ENCODE measurements at regions not wholly inside any gene's neighbourhood (a gene's known extent, or its start where the extent isn't known, plus 50 kb on each side); places are given as distances from the start of the nearest gene placed in this dataset.
"Not testable (repeated sequence)": the region's sequence is repeated elsewhere in the genome, so short reads cannot be mapped to it uniquely, and the experiment has no call there.

DNA sequence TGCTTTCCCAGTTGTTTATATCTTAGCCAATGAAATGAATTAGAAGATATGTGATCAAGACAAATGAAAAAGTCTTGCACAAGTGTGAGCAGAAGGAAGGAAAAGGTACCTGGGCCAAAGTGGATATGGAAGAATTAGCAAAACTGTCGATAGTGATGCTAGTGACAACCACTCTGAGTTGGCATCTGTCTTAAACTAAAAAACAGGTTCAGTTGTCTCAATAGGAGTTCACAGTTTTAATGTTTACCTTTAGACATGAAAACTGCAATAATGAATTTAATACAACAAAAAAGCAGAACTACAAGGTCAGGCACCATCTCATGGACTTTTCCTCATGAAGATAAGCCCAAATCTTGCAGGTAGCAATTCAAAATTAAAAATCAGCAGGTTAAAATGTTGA, 688.5 kb downstream of the EFNB2 start:
- H3K9ac ChIP-seq (ENCODE audit: insufficient read length), result no peak overlapping the region
- DNase-seq (ENCODE audit: low read depth, low spot score), result no peak
- H3K9me3 ChIP-seq (ENCODE audit: low read depth, low read length), result no peaks in the 10 kb centered on the region
- TF ChIP-seq FOXP2 (optimal IDR thresholded peaks at IDR 0.05; ENCODE audit: control extremely low read depth, extremely low read length, insufficient read depth), result no peak
- no peak for TF ChIP-seq POLR2AphosphoS5 (IDR thresholded peaks at IDR 0.05; ENCODE audit: borderline replicate concordance, low read depth, low read length)
- no peak for TF ChIP-seq EZH2 (IDR thresholded peaks at IDR 0.05)
- no peaks in the 10 kb centered on the region for H3K36me3 ChIP-seq (ENCODE audit: insufficient read depth, low read length)
- H3K4me3 ChIP-seq, result no peak overlapping the region
- no peak overlapping the region for H3K27ac ChIP-seq

DNA sequence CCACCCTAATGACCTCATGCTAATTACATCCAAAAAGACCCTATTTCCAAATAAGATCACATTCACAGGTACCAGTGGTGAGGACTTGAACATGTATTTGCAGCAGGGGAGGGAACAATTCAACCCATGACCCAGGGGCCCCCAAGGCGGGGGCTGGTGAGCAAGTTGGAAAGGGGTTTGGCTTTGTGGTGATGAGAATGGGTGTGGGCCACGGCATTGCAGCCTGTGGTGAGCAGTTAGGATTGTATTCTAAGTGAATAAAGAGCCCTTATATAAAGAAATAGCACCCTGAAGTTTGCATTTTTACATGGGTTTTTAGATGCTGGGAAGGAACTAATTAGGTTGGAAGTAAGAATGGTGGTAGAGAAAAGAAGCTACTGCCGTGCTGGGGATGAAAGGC, 694.2 kb downstream of the EFNB2 start:
- H3K9ac ChIP-seq (ENCODE audit: insufficient read length), result no peak overlapping the region
- H3K9me3 ChIP-seq (ENCODE audit: low read depth, low read length), result no peaks in the 10 kb centered on the region
- no peak overlapping the region for H3K4me3 ChIP-seq
- TF ChIP-seq EZH2 (IDR thresholded peaks at IDR 0.05) (no peak), POLR2AphosphoS5 (IDR thresholded peaks at IDR 0.05; ENCODE audit: borderline replicate concordance, low read depth, low read length) (no peak), FOXP2 (optimal IDR thresholded peaks at IDR 0.05; ENCODE audit: control extremely low read depth, extremely low read length, insufficient read depth) (no peak)
- no peaks in the 10 kb centered on the region for H3K36me3 ChIP-seq (ENCODE audit: insufficient read depth, low read length)
- no peak overlapping the region for H3K27ac ChIP-seq
- DNase-seq (ENCODE audit: low read depth, low spot score), result no peak

DNA sequence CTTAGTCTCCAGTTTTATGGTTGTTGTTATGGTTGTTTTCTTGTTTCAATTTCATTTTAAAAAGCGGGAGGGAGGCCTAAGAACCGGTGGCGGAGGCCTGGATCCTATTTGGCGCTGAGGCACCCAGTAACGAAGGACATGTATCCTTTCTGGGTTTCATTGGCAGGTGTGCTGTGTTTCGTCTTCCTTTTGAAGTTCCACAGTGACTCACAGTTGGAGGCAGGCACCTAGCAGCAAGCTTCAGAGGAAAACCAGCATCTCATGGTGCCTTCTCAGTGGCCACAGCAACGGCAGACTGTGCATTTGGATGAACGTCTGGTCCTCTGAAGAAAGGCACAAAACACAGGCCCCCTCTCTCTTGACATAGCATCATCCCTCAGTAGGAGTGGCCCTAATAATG, 697.2 kb downstream of the EFNB2 start:
- DNase-seq (ENCODE audit: low read depth, low spot score), result no peak
- no peaks in the 10 kb centered on the region for H3K9me3 ChIP-seq (ENCODE audit: low read depth, low read length)
- no peak overlapping the region for H3K27ac ChIP-seq
- TF ChIP-seq EZH2 (IDR thresholded peaks at IDR 0.05) (no peak), FOXP2 (optimal IDR thresholded peaks at IDR 0.05; ENCODE audit: control extremely low read depth, extremely low read length, insufficient read depth) (no peak), POLR2AphosphoS5 (IDR thresholded peaks at IDR 0.05; ENCODE audit: borderline replicate concordance, low read depth, low read length) (no peak)
- no peak overlapping the region for H3K9ac ChIP-seq (ENCODE audit: insufficient read length)
- H3K4me3 ChIP-seq, result no peak overlapping the region
- H3K36me3 ChIP-seq (ENCODE audit: insufficient read depth, low read length), result no peaks in the 10 kb centered on the region

DNA sequence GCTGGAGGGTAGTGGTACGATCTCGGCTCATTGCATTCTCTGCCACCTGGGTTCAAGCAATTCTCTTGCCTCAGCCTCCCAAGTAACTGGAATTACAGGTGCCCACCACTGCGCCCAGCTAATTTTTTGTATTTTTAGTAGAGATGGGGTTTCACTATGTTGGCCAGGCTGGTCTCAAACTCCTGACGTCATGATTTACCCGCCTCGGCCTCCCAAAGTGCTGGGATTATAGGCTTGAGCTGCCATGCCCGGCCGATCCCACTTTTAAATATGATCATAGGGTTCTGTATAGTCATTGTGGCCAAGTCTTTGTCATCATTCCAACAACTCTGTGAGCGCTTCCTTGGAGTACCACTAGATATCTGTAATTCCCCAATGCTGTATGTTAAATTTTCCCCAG, 698.2 kb downstream of the EFNB2 start:
- not testable (repeated sequence) for H3K9ac ChIP-seq (ENCODE audit: insufficient read length); DNase-seq (ENCODE audit: low read depth, low spot score); H3K36me3 ChIP-seq (ENCODE audit: insufficient read depth, low read length); H3K27ac ChIP-seq; H3K4me3 ChIP-seq; H3K9me3 ChIP-seq (ENCODE audit: low read depth, low read length)

DNA sequence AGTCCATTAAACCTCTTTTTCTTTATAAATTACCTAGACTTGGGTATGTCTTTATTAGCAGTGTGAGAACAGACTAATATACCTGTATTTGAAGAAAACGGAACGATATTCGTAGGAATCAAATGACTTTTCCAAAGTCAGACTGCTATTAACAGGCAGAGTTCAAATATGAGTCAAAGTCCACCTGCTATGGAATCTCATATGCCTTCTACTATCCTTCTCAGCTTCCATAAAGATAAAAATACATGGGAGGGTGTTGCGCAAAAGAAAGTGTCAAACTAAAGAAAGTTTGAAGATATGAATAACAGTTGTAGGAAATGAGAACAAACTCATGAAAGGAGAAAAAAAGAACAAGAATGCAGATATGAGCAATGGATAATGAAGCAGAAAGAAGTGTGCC, 704.6 kb downstream of the EFNB2 start:
- Histone ChIP-seq H3K27ac (no peak overlapping the region), H3K9me3 (ENCODE audit: low read depth, low read length) (no peaks in the 10 kb centered on the region), H3K4me3 (no peak overlapping the region), H3K36me3 (ENCODE audit: insufficient read depth, low read length) (no peaks in the 10 kb centered on the region), H3K9ac (ENCODE audit: insufficient read length) (no peak overlapping the region)
- TF ChIP-seq EZH2 (IDR thresholded peaks at IDR 0.05) (no peak), FOXP2 (optimal IDR thresholded peaks at IDR 0.05; ENCODE audit: control extremely low read depth, extremely low read length, insufficient read depth) (no peak), POLR2AphosphoS5 (IDR thresholded peaks at IDR 0.05; ENCODE audit: borderline replicate concordance, low read depth, low read length) (no peak)
- DNase-seq (ENCODE audit: low read depth, low spot score), result no peak

DNA sequence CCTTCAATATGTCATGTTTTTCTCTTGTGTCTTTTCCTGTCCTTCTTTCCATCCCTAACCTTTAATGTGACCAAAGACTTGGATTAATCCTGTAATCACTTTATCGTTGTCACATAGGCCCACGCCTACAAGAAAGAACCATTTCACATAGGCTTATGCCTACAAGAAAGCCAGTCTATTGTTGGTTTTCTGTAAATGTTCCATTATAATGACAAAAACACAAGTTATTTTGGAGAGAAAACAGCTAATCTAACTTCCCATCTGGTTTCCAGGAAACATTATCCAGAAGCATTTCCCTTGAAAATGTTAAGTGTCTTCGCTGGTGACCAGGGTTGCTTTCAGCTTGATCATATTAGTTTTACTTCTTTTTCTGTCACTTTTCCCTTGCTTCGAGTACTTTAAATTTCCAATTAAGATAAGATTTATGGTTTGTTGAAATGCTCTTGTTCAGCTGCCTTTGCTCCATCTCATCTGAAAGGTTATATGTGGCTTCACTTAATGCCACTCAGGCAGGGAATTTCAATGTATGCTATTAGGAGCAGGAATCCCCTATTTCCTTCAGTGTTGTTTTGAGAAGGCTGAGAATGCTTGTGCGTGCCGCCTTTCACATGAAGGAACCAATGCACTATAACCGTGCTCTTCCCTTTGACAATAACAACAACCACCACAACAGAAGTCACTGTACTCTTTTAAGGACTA, 708.2 kb downstream of the EFNB2 start:
- no peak overlapping the region for H3K4me3 ChIP-seq
- H3K27ac ChIP-seq, result no peak overlapping the region
- H3K36me3 ChIP-seq (ENCODE audit: insufficient read depth, low read length), result no peaks in the 10 kb centered on the region
- no peaks in the 10 kb centered on the region for H3K9me3 ChIP-seq (ENCODE audit: low read depth, low read length)
- DNase-seq (ENCODE audit: low read depth, low spot score), result no peak
- no peak for TF ChIP-seq POLR2AphosphoS5 (IDR thresholded peaks at IDR 0.05; ENCODE audit: borderline replicate concordance, low read depth, low read length)
- TF ChIP-seq FOXP2 (optimal IDR thresholded peaks at IDR 0.05; ENCODE audit: control extremely low read depth, extremely low read length, insufficient read depth), result no peak
- TF ChIP-seq EZH2 (IDR thresholded peaks at IDR 0.05), result no peak
- no peak overlapping the region for H3K9ac ChIP-seq (ENCODE audit: insufficient read length)

DNA sequence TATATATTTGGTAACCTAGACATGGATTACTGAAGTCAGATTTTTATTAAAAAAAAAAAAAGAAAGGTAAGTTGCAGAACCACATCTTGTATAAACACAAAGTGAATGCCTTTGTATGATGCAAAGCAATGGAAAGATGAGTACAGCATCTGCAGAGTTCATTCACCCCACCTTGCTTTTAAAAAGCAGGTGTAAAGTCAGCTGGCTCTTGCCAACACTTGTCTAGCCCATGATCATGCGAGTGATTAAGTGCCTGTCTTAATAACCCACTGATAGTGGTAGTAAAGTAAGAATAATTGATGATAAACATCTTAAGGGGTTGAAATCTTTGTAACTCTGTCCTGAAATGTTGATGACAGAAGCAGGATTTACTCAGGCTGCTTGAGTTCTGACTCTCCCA, 710.4 kb downstream of the EFNB2 start:
- DNase-seq (ENCODE audit: low read depth, low spot score), result no peak
- Histone ChIP-seq H3K36me3 (ENCODE audit: insufficient read depth, low read length) (no peaks in the 10 kb centered on the region), H3K4me3 (no peak overlapping the region), H3K9ac (ENCODE audit: insufficient read length) (no peak overlapping the region), H3K27ac (no peak overlapping the region), H3K9me3 (ENCODE audit: low read depth, low read length) (no peaks in the 10 kb centered on the region)
- TF ChIP-seq FOXP2 (optimal IDR thresholded peaks at IDR 0.05; ENCODE audit: control extremely low read depth, extremely low read length, insufficient read depth), result no peak
- no peak for TF ChIP-seq POLR2AphosphoS5 (IDR thresholded peaks at IDR 0.05; ENCODE audit: borderline replicate concordance, low read depth, low read length)
- TF ChIP-seq EZH2 (IDR thresholded peaks at IDR 0.05), result no peak

DNA sequence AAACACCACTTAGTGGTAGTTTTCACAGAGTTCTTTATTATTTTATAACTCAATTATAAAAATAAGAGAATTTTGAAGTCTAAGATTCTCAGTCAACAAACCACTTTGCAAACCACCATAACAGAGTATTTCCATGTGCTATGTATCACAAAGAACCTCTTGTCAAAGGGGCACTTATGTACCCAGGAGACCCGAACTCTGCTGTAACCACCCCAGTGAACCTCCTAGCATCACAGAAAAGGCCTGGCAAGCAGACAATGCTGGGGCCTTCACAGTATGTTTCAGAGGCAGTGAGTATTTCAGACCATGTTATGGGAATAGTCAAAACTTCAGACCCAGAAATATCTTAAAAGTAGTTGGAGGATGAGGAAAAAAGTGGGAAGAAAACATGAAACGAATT, 714.1 kb downstream of the EFNB2 start:
- Histone ChIP-seq H3K36me3 (ENCODE audit: insufficient read depth, low read length) (no peaks in the 10 kb centered on the region), H3K27ac (no peak overlapping the region), H3K9me3 (ENCODE audit: low read depth, low read length) (no peaks in the 10 kb centered on the region), H3K9ac (ENCODE audit: insufficient read length) (no peak overlapping the region), H3K4me3 (no peak overlapping the region)
- no peak for TF ChIP-seq FOXP2 (optimal IDR thresholded peaks at IDR 0.05; ENCODE audit: control extremely low read depth, extremely low read length, insufficient read depth)
- no peak for TF ChIP-seq EZH2 (IDR thresholded peaks at IDR 0.05)
- TF ChIP-seq POLR2AphosphoS5 (IDR thresholded peaks at IDR 0.05; ENCODE audit: borderline replicate concordance, low read depth, low read length), result no peak
- no peak for DNase-seq (ENCODE audit: low read depth, low spot score)

DNA sequence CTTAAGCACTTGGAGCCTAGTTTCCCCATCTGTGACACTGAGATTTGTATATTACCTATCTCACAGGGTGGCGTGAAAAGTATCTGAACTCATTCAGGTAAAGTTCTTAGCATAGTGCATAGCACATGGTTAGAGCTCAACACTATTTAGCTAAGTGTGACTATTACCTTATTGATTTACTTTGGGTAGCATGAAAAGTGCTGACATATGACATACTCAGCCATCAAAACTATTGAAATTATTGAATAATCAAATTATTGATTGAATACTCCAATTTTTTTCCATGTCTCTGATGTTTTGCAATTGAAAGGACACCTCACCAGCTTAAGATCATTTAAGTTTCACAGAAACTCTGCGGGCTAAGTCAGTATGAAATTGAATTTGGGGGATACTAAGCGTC, 715.0 kb downstream of the EFNB2 start:
- Histone ChIP-seq H3K27ac (no peak overlapping the region), H3K9ac (ENCODE audit: insufficient read length) (no peak overlapping the region), H3K36me3 (ENCODE audit: insufficient read depth, low read length) (no peaks in the 10 kb centered on the region), H3K4me3 (no peak overlapping the region), H3K9me3 (ENCODE audit: low read depth, low read length) (no peaks in the 10 kb centered on the region)
- no peak for DNase-seq (ENCODE audit: low read depth, low spot score)
- TF ChIP-seq FOXP2 (optimal IDR thresholded peaks at IDR 0.05; ENCODE audit: control extremely low read depth, extremely low read length, insufficient read depth) (no peak), EZH2 (IDR thresholded peaks at IDR 0.05) (no peak), POLR2AphosphoS5 (IDR thresholded peaks at IDR 0.05; ENCODE audit: borderline replicate concordance, low read depth, low read length) (no peak)

All from SK-N-MC (cell line).